Uterus (tissue), 3 donors: ENCODE measurements at regions not wholly inside any gene's neighbourhood (a gene's known extent, or its start where the extent isn't known, plus 50 kb on each side); places are given as distances from the start of the nearest gene placed in this dataset.

Experiments
- DNase-seq, 2 donors: peaks; one replicate each; pipeline ENCODE4 v3.0.0-alpha.2; 2019 to 2020
- H3K27ac ChIP-seq, 2 donors: fragments of 200-600 bp; sonication (generic); 1 replicate in 1 of 2; 2 replicates in 1 of 2; pipeline ENCODE4 v1.5.1; 2016 to 2018
- H3K27me3 ChIP-seq, 2 donors: fragments of 200-600 bp; sonication (generic); one replicate each; pipeline ENCODE4 v1.5.1; 2018 to 2019; ENCODE audit warnings: control low read depth in 1 of 2
- H3K36me3 ChIP-seq, 2 donors: fragments of 200-600 bp; sonication (generic); one replicate each; pipeline ENCODE4 v1.5.1; 2019; ENCODE audit warnings: control low read depth in 1 of 2
- H3K4me1 ChIP-seq, 2 donors: fragments of 200-600 bp; sonication (generic); one replicate each; pipeline ENCODE4 v1.5.1; 2018 to 2019; ENCODE audit warnings: control low read depth in 1 of 2
- H3K4me3 ChIP-seq, 2 donors: fragments of 200-600 bp; sonication (generic); 1 replicate in 1 of 2; 2 replicates in 1 of 2; pipeline ENCODE4 v1.5.1; 2018 to 2019; ENCODE audit warnings: mild to moderate bottlenecking in 1 of 2
- H3K9me3 ChIP-seq, 2 donors: fragments of 200-600 bp; sonication (generic); one replicate each; pipeline ENCODE4 v1.5.1; 2019; ENCODE audit warnings: control low read depth in 1 of 2
- CTCF ChIP-seq, 4 experiments: fragments of 200-600 bp in 2 of 4; fragments of 450-650 bp in 2 of 4; sonication (generic) in 2 of 4; IDR thresholded peaks; one replicate each; pipeline ENCODE4 v1.5.1; 2016 to 2019; ENCODE audit warnings: antibody characterized with exemption in 4 of 4, mild to moderate bottlenecking in 2 of 4, moderate library complexity in 1 of 4
- POLR2A ChIP-seq, 2 donors: fragments of 450-650 bp; IDR thresholded peaks; one replicate each; pipeline ENCODE4 v1.6.1; 2016; ENCODE audit warnings: antibody characterized with exemption in 2 of 2, mild to moderate bottlenecking in 1 of 2, moderate library complexity in 1 of 2
- intact Hi-C: fragments of 100-400 bp; cut with DNase I; formaldehyde crosslinking; loops from one replicate; pipeline ENCODE4 v1.15.1; 2023; ENCODE audit warnings: low total_unique reads
- donor health status: DM: yes; HTN: yes; CAD: no.

- intact Hi-C loops = no loop called here
- H3K4me1 ChIP-seq = no peaks in the 10 kb centered on the region
- no peak for DNase-seq
- H3K27ac ChIP-seq = no peak overlapping the region
- TF ChIP-seq POLR2A (IDR thresholded peaks at IDR 0.05) (no peak), CTCF (IDR thresholded peaks at IDR 0.05) (no peak)
- no peaks in the 10 kb centered on the region for H3K36me3 ChIP-seq
- no peaks in the 10 kb centered on the region for H3K27me3 ChIP-seq
- H3K4me3 ChIP-seq = no peak overlapping the region
- H3K9me3 ChIP-seq = no peaks in the 10 kb centered on the region
These were observed 321.9 kb upstream of the ZFHX3 start for GRCh38 chr16:73369851-73370250.

- H3K27ac ChIP-seq = no peak overlapping the region
- H3K27me3 ChIP-seq = no peaks in the 10 kb centered on the region
- H3K4me3 ChIP-seq = no peak overlapping the region
- H3K9me3 ChIP-seq = no peaks in the 10 kb centered on the region
- no peaks in the 10 kb centered on the region for H3K36me3 ChIP-seq
- TF ChIP-seq CTCF (IDR thresholded peaks at IDR 0.05) (no peak), POLR2A (IDR thresholded peaks at IDR 0.05) (no peak)
- no peak for DNase-seq
- intact Hi-C loops = no loop called here
- H3K4me1 ChIP-seq = no peaks in the 10 kb centered on the region
These were observed 320.8 kb upstream of the ZFHX3 start for GRCh38 chr16:73368715-73369114.

- Histone ChIP-seq H3K27ac (no peak overlapping the region), H3K36me3 (no peaks in the 10 kb centered on the region), H3K9me3 (no peaks in the 10 kb centered on the region), H3K4me3 (no peak overlapping the region), H3K4me1 (no peaks in the 10 kb centered on the region), H3K27me3 (no peaks in the 10 kb centered on the region)
- no peak for DNase-seq
- intact Hi-C loops = no loop called here
- TF ChIP-seq CTCF (IDR thresholded peaks at IDR 0.05) = no peak
- no peak for TF ChIP-seq POLR2A (IDR thresholded peaks at IDR 0.05)
These were observed 317.2 kb upstream of the ZFHX3 start for GRCh38 chr16:73365016-73365551.

- no peak for DNase-seq
- no peak for TF ChIP-seq POLR2A (IDR thresholded peaks at IDR 0.05)
- no peak for TF ChIP-seq CTCF (IDR thresholded peaks at IDR 0.05)
- H3K36me3 ChIP-seq = no peaks in the 10 kb centered on the region
- H3K9me3 ChIP-seq = no peaks in the 10 kb centered on the region
- H3K4me1 ChIP-seq = no peaks in the 10 kb centered on the region
- H3K27me3 ChIP-seq = no peaks in the 10 kb centered on the region
- no peak overlapping the region for H3K4me3 ChIP-seq
- intact Hi-C loops = no loop called here
- H3K27ac ChIP-seq = no peak overlapping the region
These were observed 316.5 kb upstream of the ZFHX3 start for GRCh38 chr16:73364413-73364812.

GRCh38 chr16:73361061-73361460, 313.1 kb upstream of the ZFHX3 start:
- H3K36me3 ChIP-seq = no peaks in the 10 kb centered on the region
- H3K4me3 ChIP-seq = no peak overlapping the region
- no peaks in the 10 kb centered on the region for H3K4me1 ChIP-seq
- intact Hi-C loops = no loop called here
- no peaks in the 10 kb centered on the region for H3K9me3 ChIP-seq
- no peak for DNase-seq
- no peaks in the 10 kb centered on the region for H3K27me3 ChIP-seq
- no peak overlapping the region for H3K27ac ChIP-seq
- TF ChIP-seq POLR2A (IDR thresholded peaks at IDR 0.05) (no peak), CTCF (IDR thresholded peaks at IDR 0.05) (no peak)
